ENCODE measurements at regions not wholly inside any gene's neighbourhood (a gene's known extent, or its start where the extent isn't known, plus 50 kb on each side); places are given as distances from the start of the nearest gene placed in this dataset.

GRCh38 chr7:46290374-46291049, 369.4 kb upstream of the IGFBP3 start:
- TF ChIP-seq ZNF274 (IDR thresholded peaks at IDR 0.05; ENCODE audit: low read depth, low read length) (no peak), RAD21 (IDR thresholded peaks at IDR 0.05; ENCODE audit: low read depth) (no peak)
